GM12872 (cell line): ENCODE measurements at regions not wholly inside any gene's neighbourhood (a gene's known extent, or its start where the extent isn't known, plus 50 kb on each side); places are given as distances from the start of the nearest gene placed in this dataset.

ENCODE experiments used
- CTCF ChIP-seq: IDR thresholded peaks from 3 replicates; pipeline ENCODE4 v1.5.1; 2011; ENCODE audit warnings: low read depth, mild to moderate bottlenecking, low read length, moderate library complexity; ENCODE audit not compliant: insufficient read depth

- no peak for TF ChIP-seq CTCF
These were observed 1386.0 kb upstream of the CELF4 start for GRCh38 chr18:38951633-38952032.

- TF ChIP-seq CTCF, result no peak
These were observed 1382.8 kb upstream of the CELF4 start for GRCh38 chr18:38948436-38948835.

GRCh38 chr18:38944446-38945024, 1378.9 kb upstream of the CELF4 start:
- TF ChIP-seq CTCF, result no peak

GRCh38 chr18:38941711-38942561, 1376.3 kb upstream of the CELF4 start:
- TF ChIP-seq CTCF, result no peak

GRCh38 chr18:38940863-38941531, 1375.4 kb upstream of the CELF4 start:
- no peak for TF ChIP-seq CTCF

- TF ChIP-seq CTCF, result no peak
These were observed 1374.9 kb upstream of the CELF4 start for GRCh38 chr18:38940475-38940862.

- TF ChIP-seq CTCF, result no peak
These were observed 1368.4 kb upstream of the CELF4 start for GRCh38 chr18:38933910-38934510.
